Prostate gland (tissue), 2 donors: ENCODE measurements at regions not wholly inside any gene's neighbourhood (a gene's known extent, or its start where the extent isn't known, plus 50 kb on each side); places are given as distances from the start of the nearest gene placed in this dataset.

Experiments
- DNase-seq: peaks from one replicate; pipeline ENCODE4 v3.0.0-alpha.2; 2019; ENCODE audit warnings: low spot score
- H3K27ac ChIP-seq, 2 donors: fragments of 200-600 bp; sonication (generic); 2 replicates each; pipeline ENCODE4 v1.5.1; 2017 to 2019
- H3K27me3 ChIP-seq: fragments of 200-600 bp; sonication (generic); replicated peaks from 2 replicates; pipeline ENCODE4 v1.5.1; 2019; ENCODE audit not compliant: insufficient read depth
- H3K36me3 ChIP-seq, 2 donors: fragments of 200-600 bp; sonication (generic); 1 replicate in 1 of 2; 2 replicates in 1 of 2; pipeline versions ENCODE4 v1.5.1 to v1.8.1; 2017 to 2019
- H3K4me1 ChIP-seq: fragments of 200-600 bp; sonication (generic); replicated peaks from 2 replicates; pipeline ENCODE4 v1.5.1; 2019
- H3K4me3 ChIP-seq, 2 donors: fragments of 200-600 bp; sonication (generic); 2 replicates each; pipeline ENCODE4 v1.5.1; 2017 to 2019
- H3K9me3 ChIP-seq: fragments of 200-600 bp; sonication (generic); 2 replicates; pipeline ENCODE4 v1.5.1; 2017
- POLR2A ChIP-seq: fragments of 450-650 bp; IDR thresholded peaks from one replicate; pipeline ENCODE4 v1.6.1; 2016; ENCODE audit warnings: antibody characterized with exemption, mild to moderate bottlenecking
- POLR2AphosphoS5 ChIP-seq: sonication (generic); formaldehyde crosslinking; IDR thresholded peaks from one replicate; pipeline ENCODE4 v1.6.1; 2017; ENCODE audit warnings: antibody characterized with exemption
- WGBS: methylation state at CpG from one replicate; pipeline ENCODE4 v1.1.5; 2018; 5-methylcytosine and 5-hydroxymethylcytosine counted together
- intact Hi-C: fragments of 100-400 bp; cut with DNase I; formaldehyde crosslinking; loops from one replicate; pipeline ENCODE4 v1.14.2; 2022
- TF ChIP-seq, protein P1 (sequence below), 4 experiments: fragments of 200-600 bp in 2 of 4; fragments of 450-650 bp in 2 of 4; sonication (generic) in 2 of 4; IDR thresholded peaks; 1 replicate in 3 of 4; 2 replicates in 1 of 4; pipeline ENCODE4 v1.5.1; 2016 to 2019; ENCODE audit warnings: antibody characterized with exemption in 4 of 4, mild to moderate bottlenecking in 2 of 4, moderate library complexity in 2 of 4

DNA sequence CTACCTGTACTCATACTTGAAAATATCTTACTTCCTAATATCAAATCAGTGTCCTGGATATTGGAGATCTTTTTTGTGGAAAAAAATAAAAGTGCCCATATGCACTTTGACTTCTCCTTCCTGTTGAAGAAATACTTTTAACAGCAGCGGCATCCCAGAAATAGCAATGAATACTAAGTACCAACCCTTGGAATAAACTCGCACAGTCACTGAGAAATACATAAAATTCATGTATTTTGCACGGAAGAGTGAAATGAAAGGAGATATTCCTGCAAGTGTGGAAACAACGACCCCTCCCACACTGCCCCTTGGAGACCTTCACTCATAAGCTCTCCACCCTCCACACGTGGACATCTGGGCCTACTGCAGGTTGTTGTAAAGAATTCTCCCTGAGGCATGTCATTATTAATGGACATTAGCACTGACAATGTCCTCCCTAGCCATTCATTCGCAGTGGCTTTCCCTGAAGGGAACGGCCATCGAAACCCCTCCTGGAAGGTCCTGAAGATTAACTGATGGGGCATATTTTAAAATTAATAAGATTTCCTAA, 407.6 kb upstream of the PFKP start:
- H3K36me3 ChIP-seq, result no peaks in the 10 kb centered on the region
- no peak for DNase-seq
- TF ChIP-seq POLR2A (no peak), POLR2AphosphoS5 (no peak)
- TF ChIP-seq, protein P1, sequence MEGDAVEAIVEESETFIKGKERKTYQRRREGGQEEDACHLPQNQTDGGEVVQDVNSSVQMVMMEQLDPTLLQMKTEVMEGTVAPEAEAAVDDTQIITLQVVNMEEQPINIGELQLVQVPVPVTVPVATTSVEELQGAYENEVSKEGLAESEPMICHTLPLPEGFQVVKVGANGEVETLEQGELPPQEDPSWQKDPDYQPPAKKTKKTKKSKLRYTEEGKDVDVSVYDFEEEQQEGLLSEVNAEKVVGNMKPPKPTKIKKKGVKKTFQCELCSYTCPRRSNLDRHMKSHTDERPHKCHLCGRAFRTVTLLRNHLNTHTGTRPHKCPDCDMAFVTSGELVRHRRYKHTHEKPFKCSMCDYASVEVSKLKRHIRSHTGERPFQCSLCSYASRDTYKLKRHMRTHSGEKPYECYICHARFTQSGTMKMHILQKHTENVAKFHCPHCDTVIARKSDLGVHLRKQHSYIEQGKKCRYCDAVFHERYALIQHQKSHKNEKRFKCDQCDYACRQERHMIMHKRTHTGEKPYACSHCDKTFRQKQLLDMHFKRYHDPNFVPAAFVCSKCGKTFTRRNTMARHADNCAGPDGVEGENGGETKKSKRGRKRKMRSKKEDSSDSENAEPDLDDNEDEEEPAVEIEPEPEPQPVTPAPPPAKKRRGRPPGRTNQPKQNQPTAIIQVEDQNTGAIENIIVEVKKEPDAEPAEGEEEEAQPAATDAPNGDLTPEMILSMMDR (IDR thresholded peaks at IDR 0.05), result no peak
- H3K4me1 ChIP-seq, result no peaks in the 10 kb centered on the region
- WGBS, result 79% methylated on average over 8 of the region's 8 CpGs
- no peaks in the 10 kb centered on the region for H3K27me3 ChIP-seq
- H3K27ac ChIP-seq, result no peak overlapping the region
- H3K9me3 ChIP-seq, result no peaks in the 10 kb centered on the region
- intact Hi-C loops, result no loop called here
- no peak overlapping the region for H3K4me3 ChIP-seq

DNA sequence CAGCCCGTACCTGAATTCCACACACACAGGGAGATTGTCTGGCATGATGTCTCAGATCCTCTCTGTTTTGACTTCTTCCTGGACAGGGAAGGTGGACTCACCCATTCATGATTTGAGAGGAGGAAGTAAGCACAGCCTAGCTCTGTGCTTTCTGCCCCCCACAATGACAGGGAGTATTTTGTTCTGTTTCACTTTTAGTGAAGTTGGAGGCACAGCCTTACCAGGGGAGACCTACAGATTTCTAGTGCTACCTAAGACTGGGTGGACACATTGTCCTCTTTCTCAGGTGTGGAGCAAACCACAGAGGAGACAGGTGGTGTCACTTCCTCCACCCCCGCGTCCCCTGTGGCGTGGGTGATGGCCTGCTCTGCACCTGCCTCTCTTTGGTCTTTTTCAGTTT, 408.6 kb upstream of the PFKP start:
- 87% methylated on average over 4 of the region's 4 CpGs for WGBS
- no peak for TF ChIP-seq POLR2A
- TF ChIP-seq, protein P1 (IDR thresholded peaks at IDR 0.05), result no peak
- no peak for TF ChIP-seq POLR2AphosphoS5
- Histone ChIP-seq H3K4me3 (no peak overlapping the region), H3K27me3 (no peaks in the 10 kb centered on the region), H3K36me3 (no peaks in the 10 kb centered on the region), H3K27ac (no peak overlapping the region), H3K4me1 (no peaks in the 10 kb centered on the region), H3K9me3 (no peaks in the 10 kb centered on the region)
- DNase-seq, result no peak
- intact Hi-C loops, result no loop called here

DNA sequence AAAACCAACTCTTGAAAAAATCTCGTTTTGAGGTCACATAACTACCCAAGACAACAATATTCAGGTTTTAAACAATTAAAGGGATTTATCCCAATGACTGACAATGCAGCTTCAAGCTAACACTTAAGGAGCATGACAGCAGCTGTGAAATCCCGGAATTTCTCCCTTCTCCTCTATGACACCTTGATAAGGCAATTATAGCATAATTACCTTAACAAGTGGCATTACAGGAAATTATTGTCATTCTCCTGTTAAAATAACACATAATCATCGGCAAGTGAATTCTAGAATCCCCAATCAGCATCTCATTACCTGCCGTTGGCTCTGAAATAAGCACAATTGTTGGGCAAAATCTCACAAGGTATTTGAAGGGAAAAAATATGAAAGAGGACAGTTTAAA, 417.0 kb upstream of the PFKP start:
- DNase-seq, result no peak
- H3K4me3 ChIP-seq, result no peak overlapping the region
- H3K36me3 ChIP-seq, result no peaks in the 10 kb centered on the region
- TF ChIP-seq POLR2AphosphoS5, result no peak
- TF ChIP-seq POLR2A, result no peak
- TF ChIP-seq, protein P1 (IDR thresholded peaks at IDR 0.05), result no peak
- H3K9me3 ChIP-seq, result no peaks in the 10 kb centered on the region
- H3K4me1 ChIP-seq, result no peaks in the 10 kb centered on the region
- H3K27me3 ChIP-seq, result no peaks in the 10 kb centered on the region
- intact Hi-C loops, result no loop called here
- H3K27ac ChIP-seq, result no peak overlapping the region
- 76% methylated on average over 4 of the region's 4 CpGs for WGBS

DNA sequence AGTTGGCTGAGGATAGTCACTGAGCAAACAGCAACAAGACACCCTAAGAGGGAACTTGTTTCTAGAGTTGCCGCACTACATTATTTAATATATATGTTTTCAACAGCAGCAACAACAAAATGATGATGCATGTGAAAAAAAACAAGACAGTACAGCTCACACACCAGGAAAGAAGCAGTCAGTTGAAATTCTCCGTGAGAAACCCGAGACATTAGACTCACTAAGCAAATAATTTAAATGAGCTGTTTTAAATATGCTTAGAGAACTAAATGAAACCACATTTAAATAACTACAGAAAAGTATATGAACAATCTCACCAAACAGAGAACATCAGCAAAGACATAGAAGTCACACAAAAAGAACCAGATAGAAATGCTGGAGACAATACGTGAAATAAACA, 426.3 kb upstream of the PFKP start:
- no peaks in the 10 kb centered on the region for H3K9me3 ChIP-seq
- no peaks in the 10 kb centered on the region for H3K4me1 ChIP-seq
- intact Hi-C loops, result no loop called here
- no peak overlapping the region for H3K4me3 ChIP-seq
- no peaks in the 10 kb centered on the region for H3K36me3 ChIP-seq
- TF ChIP-seq, protein P1 (IDR thresholded peaks at IDR 0.05), result no peak
- TF ChIP-seq POLR2AphosphoS5, result no peak
- TF ChIP-seq POLR2A, result no peak
- no peak for DNase-seq
- H3K27ac ChIP-seq, result no peak overlapping the region
- peaks cover 2% of the 10 kb centered on the region for H3K27me3 ChIP-seq
- WGBS, result 83% methylated on average over 4 of the region's 4 CpGs

DNA sequence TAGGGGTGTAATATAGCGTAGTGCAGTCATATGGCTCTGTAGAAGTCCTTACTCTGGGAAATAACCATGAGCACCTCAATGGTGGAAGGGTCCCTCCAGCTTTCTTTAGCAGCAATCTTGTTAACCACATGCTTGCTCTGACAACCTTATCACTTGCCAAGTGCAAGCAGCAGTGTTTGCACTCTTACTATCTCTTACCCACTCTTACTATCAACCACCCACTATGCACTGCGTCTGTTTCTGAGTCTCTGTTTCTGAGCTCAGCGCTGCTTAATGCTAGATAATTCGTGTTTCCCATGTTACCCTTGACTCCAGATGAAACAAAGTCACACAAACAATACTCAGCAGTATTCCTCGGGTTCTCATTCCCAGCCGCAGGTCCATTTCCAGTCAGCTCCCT, 433.7 kb upstream of the PFKP start:
- Histone ChIP-seq H3K9me3 (no peaks in the 10 kb centered on the region), H3K4me1 (no peaks in the 10 kb centered on the region), H3K4me3 (no peak overlapping the region), H3K27ac (no peak overlapping the region), H3K36me3 (no peaks in the 10 kb centered on the region), H3K27me3 (no peaks in the 10 kb centered on the region)
- no peak for TF ChIP-seq POLR2A
- no peak for TF ChIP-seq POLR2AphosphoS5
- TF ChIP-seq, protein P1 (IDR thresholded peaks at IDR 0.05), result no peak
- intact Hi-C loops, result no loop called here
- 76% methylated on average over 6 of the region's 6 CpGs for WGBS
- no peak for DNase-seq
